ENCODE measurements at regions not wholly inside any gene's neighbourhood (a gene's known extent, or its start where the extent isn't known, plus 50 kb on each side); places are given as distances from the start of the nearest gene placed in this dataset.

DNA sequence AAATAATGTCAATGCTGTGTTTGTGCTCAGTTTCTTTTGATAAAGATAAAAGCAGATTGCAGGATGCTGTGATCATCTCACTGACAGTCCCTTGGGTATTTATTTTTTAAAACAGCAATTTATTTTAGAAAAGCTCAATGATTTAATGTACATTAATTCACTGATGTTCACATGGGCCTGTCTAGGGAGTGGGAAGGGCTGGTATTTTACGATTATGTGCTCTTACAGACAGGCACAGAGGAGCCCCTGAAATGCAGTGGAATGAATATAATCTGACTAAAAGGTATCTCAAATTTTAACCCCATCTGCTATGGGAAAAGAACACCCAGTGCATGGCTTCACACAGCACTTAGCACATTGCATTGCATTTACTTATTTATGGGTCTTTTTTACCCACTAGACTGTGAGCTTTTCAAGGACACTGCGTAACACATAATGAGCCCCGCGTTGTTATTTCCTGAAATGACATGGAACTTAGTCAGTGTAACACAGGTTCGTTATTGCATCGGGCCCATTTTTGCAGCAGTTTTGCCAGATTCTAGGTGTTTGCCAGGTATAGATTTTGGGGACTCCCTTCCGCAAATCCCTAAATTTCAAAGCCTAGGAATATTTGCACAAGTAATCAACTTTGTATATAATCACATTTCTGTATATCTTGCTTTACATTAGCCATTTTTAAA is 425.3 kb upstream of the FBXO33 start:
- Histone ChIP-seq H3K27me3 (ENCODE audit: control insufficient read depth, insufficient read depth, low read length) (no peaks in the 10 kb centered on the region), H3K27ac (ENCODE audit: insufficient read depth, low read length) (no peak overlapping the region), H3K4me2 (ENCODE audit: extremely low read depth, insufficient read depth, low read length) (no peak overlapping the region), H3K9ac (ENCODE audit: insufficient read depth, low read length) (no peak overlapping the region), H2AFZ (ENCODE audit: low read length) (no peak overlapping the region), H3K4me3 (replicated peaks in 1 of 4; ENCODE audit: control extremely low read depth in 1 of 4, insufficient read depth in 1 of 4, low read depth in 3 of 4, low read length in 4 of 4) (no peak overlapping the region), H3K4me1 (ENCODE audit: control insufficient read depth, extremely low read depth, insufficient read depth, low read length) (no peaks in the 10 kb centered on the region), H3K36me3 (ENCODE audit: control insufficient read depth, insufficient read depth, low read length) (no peaks in the 10 kb centered on the region), H3K9me3 (ENCODE audit: control insufficient read depth, insufficient read depth, low read depth, low read length) (no peaks in the 10 kb centered on the region), H4K20me1 (ENCODE audit: control insufficient read depth, extremely low read depth, insufficient read depth, low read length) (no peaks in the 10 kb centered on the region), H3K79me2 (ENCODE audit: control insufficient read depth, insufficient read depth, low read length) (no peaks in the 10 kb centered on the region)
- TF ChIP-seq EZH2 (IDR thresholded peaks at IDR 0.05; ENCODE audit: low read length, missing control alignments), result no peak
- TF ChIP-seq, protein P1, sequence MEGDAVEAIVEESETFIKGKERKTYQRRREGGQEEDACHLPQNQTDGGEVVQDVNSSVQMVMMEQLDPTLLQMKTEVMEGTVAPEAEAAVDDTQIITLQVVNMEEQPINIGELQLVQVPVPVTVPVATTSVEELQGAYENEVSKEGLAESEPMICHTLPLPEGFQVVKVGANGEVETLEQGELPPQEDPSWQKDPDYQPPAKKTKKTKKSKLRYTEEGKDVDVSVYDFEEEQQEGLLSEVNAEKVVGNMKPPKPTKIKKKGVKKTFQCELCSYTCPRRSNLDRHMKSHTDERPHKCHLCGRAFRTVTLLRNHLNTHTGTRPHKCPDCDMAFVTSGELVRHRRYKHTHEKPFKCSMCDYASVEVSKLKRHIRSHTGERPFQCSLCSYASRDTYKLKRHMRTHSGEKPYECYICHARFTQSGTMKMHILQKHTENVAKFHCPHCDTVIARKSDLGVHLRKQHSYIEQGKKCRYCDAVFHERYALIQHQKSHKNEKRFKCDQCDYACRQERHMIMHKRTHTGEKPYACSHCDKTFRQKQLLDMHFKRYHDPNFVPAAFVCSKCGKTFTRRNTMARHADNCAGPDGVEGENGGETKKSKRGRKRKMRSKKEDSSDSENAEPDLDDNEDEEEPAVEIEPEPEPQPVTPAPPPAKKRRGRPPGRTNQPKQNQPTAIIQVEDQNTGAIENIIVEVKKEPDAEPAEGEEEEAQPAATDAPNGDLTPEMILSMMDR (conservative IDR thresholded peaks at IDR 0.05 in 1 of 2, IDR thresholded peaks at IDR 0.05 in 1 of 2; ENCODE audit: low read depth in 1 of 2, low read length in 2 of 2), result no peak
- DNase-seq (ENCODE audit: low read depth in 2 of 2), result no peak

DNA sequence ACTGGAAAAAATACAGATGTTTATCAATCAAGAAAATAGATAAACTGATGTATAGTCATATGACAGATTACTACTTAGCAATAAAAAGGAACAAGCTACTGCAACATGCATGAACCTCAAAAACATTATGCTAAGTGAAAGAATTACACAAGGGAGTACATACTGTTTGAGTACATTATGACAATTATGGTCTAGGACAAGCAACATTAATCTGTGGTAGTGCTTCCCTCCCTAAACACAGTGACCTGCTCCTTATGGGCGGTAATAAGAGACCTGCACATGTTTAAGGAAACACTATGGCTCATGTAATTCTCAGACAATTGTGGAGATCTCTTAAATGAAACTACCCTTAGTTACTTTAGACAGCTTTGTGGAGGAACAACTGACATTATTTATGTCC is 421.2 kb upstream of the FBXO33 start:
- no peak for DNase-seq (ENCODE audit: low read depth in 2 of 2)
- H3K79me2 ChIP-seq (ENCODE audit: control insufficient read depth, insufficient read depth, low read length), result no peaks in the 10 kb centered on the region
- no peaks in the 10 kb centered on the region for H3K27me3 ChIP-seq (ENCODE audit: control insufficient read depth, insufficient read depth, low read length)
- no peaks in the 10 kb centered on the region for H4K20me1 ChIP-seq (ENCODE audit: control insufficient read depth, extremely low read depth, insufficient read depth, low read length)
- H3K4me3 ChIP-seq (replicated peaks in 1 of 4; ENCODE audit: control extremely low read depth in 1 of 4, insufficient read depth in 1 of 4, low read depth in 3 of 4, low read length in 4 of 4), result no peak overlapping the region
- H2AFZ ChIP-seq (ENCODE audit: low read length), result no peak overlapping the region
- H3K9me3 ChIP-seq (ENCODE audit: control insufficient read depth, insufficient read depth, low read depth, low read length), result no peaks in the 10 kb centered on the region
- no peak overlapping the region for H3K27ac ChIP-seq (ENCODE audit: insufficient read depth, low read length)
- H3K4me1 ChIP-seq (ENCODE audit: control insufficient read depth, extremely low read depth, insufficient read depth, low read length), result no peaks in the 10 kb centered on the region
- H3K9ac ChIP-seq (ENCODE audit: insufficient read depth, low read length), result no peak overlapping the region
- no peak overlapping the region for H3K4me2 ChIP-seq (ENCODE audit: extremely low read depth, insufficient read depth, low read length)
- TF ChIP-seq, protein P1 (conservative IDR thresholded peaks at IDR 0.05 in 1 of 2, IDR thresholded peaks at IDR 0.05 in 1 of 2; ENCODE audit: low read depth in 1 of 2, low read length in 2 of 2), result no peak
- no peak for TF ChIP-seq EZH2 (IDR thresholded peaks at IDR 0.05; ENCODE audit: low read length, missing control alignments)
- H3K36me3 ChIP-seq (ENCODE audit: control insufficient read depth, insufficient read depth, low read length), result no peaks in the 10 kb centered on the region

DNA sequence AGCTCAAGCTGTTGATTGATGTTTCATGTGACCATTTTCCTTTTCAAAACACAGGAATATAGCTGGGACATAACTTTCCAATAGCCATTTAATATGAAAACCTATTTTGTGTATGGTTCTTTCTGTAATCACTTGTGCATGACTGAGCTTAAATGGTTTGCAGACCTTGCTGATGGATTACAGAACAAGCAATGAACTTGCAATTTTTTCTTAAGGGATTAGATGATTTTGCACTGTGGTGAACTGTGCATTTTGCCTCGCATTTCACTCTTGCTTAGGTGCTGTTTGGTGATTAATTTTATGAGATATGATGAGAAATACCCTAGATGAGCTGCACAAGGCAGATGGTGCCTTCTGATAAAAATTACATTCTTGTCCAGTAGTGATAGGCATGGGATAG is 419.0 kb upstream of the FBXO33 start:
- Histone ChIP-seq H3K27me3 (ENCODE audit: control insufficient read depth, insufficient read depth, low read length) (no peaks in the 10 kb centered on the region), H3K9me3 (ENCODE audit: control insufficient read depth, insufficient read depth, low read depth, low read length) (no peaks in the 10 kb centered on the region), H4K20me1 (ENCODE audit: control insufficient read depth, extremely low read depth, insufficient read depth, low read length) (no peaks in the 10 kb centered on the region), H3K4me3 (replicated peaks in 1 of 4; ENCODE audit: control extremely low read depth in 1 of 4, insufficient read depth in 1 of 4, low read depth in 3 of 4, low read length in 4 of 4) (no peak overlapping the region), H3K27ac (ENCODE audit: insufficient read depth, low read length) (no peak overlapping the region), H3K9ac (ENCODE audit: insufficient read depth, low read length) (no peak overlapping the region), H3K4me1 (ENCODE audit: control insufficient read depth, extremely low read depth, insufficient read depth, low read length) (no peaks in the 10 kb centered on the region), H2AFZ (ENCODE audit: low read length) (no peak overlapping the region), H3K79me2 (ENCODE audit: control insufficient read depth, insufficient read depth, low read length) (no peaks in the 10 kb centered on the region), H3K36me3 (ENCODE audit: control insufficient read depth, insufficient read depth, low read length) (no peaks in the 10 kb centered on the region), H3K4me2 (ENCODE audit: extremely low read depth, insufficient read depth, low read length) (no peak overlapping the region)
- DNase-seq (ENCODE audit: low read depth in 2 of 2), result no peak
- no peak for TF ChIP-seq EZH2 (IDR thresholded peaks at IDR 0.05; ENCODE audit: low read length, missing control alignments)
- TF ChIP-seq, protein P1 (conservative IDR thresholded peaks at IDR 0.05 in 1 of 2, IDR thresholded peaks at IDR 0.05 in 1 of 2; ENCODE audit: low read depth in 1 of 2, low read length in 2 of 2), result no peak

Measured in fibroblast of lung (primary cell).